IPS DF 6.9 (cell line): ENCODE measurements at regions not wholly inside any gene's neighbourhood (a gene's known extent, or its start where the extent isn't known, plus 50 kb on each side); places are given as distances from the start of the nearest gene placed in this dataset.

Source experiments
- DNase-seq: peaks from one replicate; pipeline ENCODE4 v3.0.0-alpha.2; 2013; ENCODE audit warnings: low read depth, low spot score
- H3K27ac ChIP-seq: one replicate; pipeline ENCODE4 v1.5.1; 2013; ENCODE audit warnings: low read length, control low read depth
- H3K27me3 ChIP-seq: 2 replicates; pipeline ENCODE4 v1.6.1; 2013; ENCODE audit warnings: mild to moderate bottlenecking, low read length; ENCODE audit not compliant: control insufficient read depth, insufficient read depth
- H3K36me3 ChIP-seq: 2 replicates; pipeline ENCODE4 v1.6.1; 2013; ENCODE audit warnings: low read length; ENCODE audit not compliant: control insufficient read depth, insufficient read depth
- H3K4me1 ChIP-seq: 2 replicates; pipeline ENCODE4 v1.6.1; 2013; ENCODE audit warnings: low read length; ENCODE audit not compliant: control insufficient read depth, insufficient read depth
- H3K4me3 ChIP-seq: 2 replicates; pipeline ENCODE4 v1.5.1; 2013; ENCODE audit warnings: mild to moderate bottlenecking, low read length
- H3K9me3 ChIP-seq: 2 replicates; pipeline ENCODE4 v1.6.1; 2013; ENCODE audit warnings: low read length, inconsistent platforms; ENCODE audit not compliant: control insufficient read depth, insufficient read depth
- WGBS: extraction: QIAGEN DNeasy Blood & Tissue Kit; methylation state at CpG from one replicate; pipeline ENCODE4 v1.1.7; 2013; ENCODE audit warnings: mixed read lengths, missing lambda C conversion rate; ENCODE audit not compliant: insufficient read length, insufficient coverage; 5-methylcytosine and 5-hydroxymethylcytosine counted together

GRCh38 chrX:28058901-28059300, 77.7 kb upstream of the DCAF8L1 start:
- no peaks in the 10 kb centered on the region for H3K27me3 ChIP-seq
- no peak for DNase-seq
- H3K9me3 ChIP-seq, result no peaks in the 10 kb centered on the region
- H3K4me3 ChIP-seq, result no peak overlapping the region
- no peaks in the 10 kb centered on the region for H3K36me3 ChIP-seq
- H3K4me1 ChIP-seq, result no peaks in the 10 kb centered on the region
- H3K27ac ChIP-seq, result no peak overlapping the region
- no CpG with 5 or more reads among the region's 2 CpGs for WGBS

GRCh38 chrX:28042826-28043564, 61.7 kb upstream of the DCAF8L1 start:
- Histone ChIP-seq H3K4me3 (no peak overlapping the region), H3K27me3 (no peaks in the 10 kb centered on the region), H3K9me3 (no peaks in the 10 kb centered on the region), H3K36me3 (no peaks in the 10 kb centered on the region), H3K4me1 (no peaks in the 10 kb centered on the region), H3K27ac (no peak overlapping the region)
- DNase-seq, result no peak
- no CpG with 5 or more reads among the region's 27 CpGs for WGBS

DNA sequence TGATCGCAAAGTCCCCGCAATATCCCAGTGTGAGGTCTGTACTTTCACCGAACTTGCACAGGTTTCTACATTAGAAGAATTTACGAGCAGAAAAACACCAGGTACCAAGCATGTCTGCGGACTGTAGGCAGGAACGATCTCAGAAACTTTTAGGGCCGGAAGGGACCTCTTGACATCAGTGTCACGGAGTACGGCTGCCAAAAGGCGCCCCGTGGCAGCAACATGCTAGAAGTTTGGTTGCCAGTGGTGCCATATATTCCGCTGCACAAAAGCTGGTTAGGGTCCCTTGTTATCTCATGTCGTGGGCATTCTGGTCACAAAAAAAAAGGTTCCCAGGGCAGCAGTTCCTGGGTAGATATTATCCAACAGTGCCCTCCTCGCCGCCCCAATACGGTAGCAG, 61.0 kb upstream of the DCAF8L1 start:
- Histone ChIP-seq H3K4me1 (no peaks in the 10 kb centered on the region), H3K9me3 (no peaks in the 10 kb centered on the region), H3K36me3 (no peaks in the 10 kb centered on the region), H3K4me3 (no peak overlapping the region), H3K27ac (no peak overlapping the region), H3K27me3 (no peaks in the 10 kb centered on the region)
- no peak for DNase-seq
- no CpG with 5 or more reads among the region's 16 CpGs for WGBS

GRCh38 chrX:28039258-28039657, 58.0 kb upstream of the DCAF8L1 start:
- no peak overlapping the region for H3K4me3 ChIP-seq
- H3K4me1 ChIP-seq, result no peaks in the 10 kb centered on the region
- WGBS, result no CpG with 5 or more reads among the region's 8 CpGs
- no peaks in the 10 kb centered on the region for H3K9me3 ChIP-seq
- H3K36me3 ChIP-seq, result no peaks in the 10 kb centered on the region
- no peak for DNase-seq
- H3K27me3 ChIP-seq, result no peaks in the 10 kb centered on the region
- no peak overlapping the region for H3K27ac ChIP-seq
